Lower leg skin (tissue), 4 donors: ENCODE measurements at regions not wholly inside any gene's neighbourhood (a gene's known extent, or its start where the extent isn't known, plus 50 kb on each side); places are given as distances from the start of the nearest gene placed in this dataset.
"Not testable (repeated sequence)": the region's sequence is repeated elsewhere in the genome, so short reads cannot be mapped to it uniquely, and the experiment has no call there.

Experiments
- DNase-seq, 2 donors: peaks; one replicate each; pipeline ENCODE4 v3.0.0-alpha.2; 2019; ENCODE audit warnings: low spot score in 2 of 2
- H3K4me3 ChIP-seq: fragments of 200-600 bp; sonication (generic); 2 replicates; pipeline ENCODE4 v1.5.1; 2017; ENCODE audit warnings: mild to moderate bottlenecking, low read depth; ENCODE audit not compliant: poor library complexity, severe bottlenecking
- POLR2A ChIP-seq, 2 donors: fragments of 450-650 bp; IDR thresholded peaks; one replicate each; pipeline ENCODE4 v1.6.1; 2016 to 2017; ENCODE audit warnings: antibody characterized with exemption in 2 of 2, mild to moderate bottlenecking in 1 of 2, moderate library complexity in 1 of 2
- WGBS, 2 donors: methylation state at CpG; one replicate each; pipeline ENCODE4 v1.1.5; 2018; 5-methylcytosine and 5-hydroxymethylcytosine counted together
- intact Hi-C: fragments of 100-400 bp; cut with DNase I; formaldehyde crosslinking; loops from one replicate; pipeline ENCODE4 v1.15.0; 2023; ENCODE audit warnings: low total_unique reads
- TF ChIP-seq, protein P1 (sequence below), 3 donors: fragments of 450-650 bp; IDR thresholded peaks; one replicate each; pipeline ENCODE4 v1.5.1; 2016; ENCODE audit warnings: antibody characterized with exemption in 3 of 3, mild to moderate bottlenecking in 3 of 3, moderate library complexity in 2 of 3

DNA sequence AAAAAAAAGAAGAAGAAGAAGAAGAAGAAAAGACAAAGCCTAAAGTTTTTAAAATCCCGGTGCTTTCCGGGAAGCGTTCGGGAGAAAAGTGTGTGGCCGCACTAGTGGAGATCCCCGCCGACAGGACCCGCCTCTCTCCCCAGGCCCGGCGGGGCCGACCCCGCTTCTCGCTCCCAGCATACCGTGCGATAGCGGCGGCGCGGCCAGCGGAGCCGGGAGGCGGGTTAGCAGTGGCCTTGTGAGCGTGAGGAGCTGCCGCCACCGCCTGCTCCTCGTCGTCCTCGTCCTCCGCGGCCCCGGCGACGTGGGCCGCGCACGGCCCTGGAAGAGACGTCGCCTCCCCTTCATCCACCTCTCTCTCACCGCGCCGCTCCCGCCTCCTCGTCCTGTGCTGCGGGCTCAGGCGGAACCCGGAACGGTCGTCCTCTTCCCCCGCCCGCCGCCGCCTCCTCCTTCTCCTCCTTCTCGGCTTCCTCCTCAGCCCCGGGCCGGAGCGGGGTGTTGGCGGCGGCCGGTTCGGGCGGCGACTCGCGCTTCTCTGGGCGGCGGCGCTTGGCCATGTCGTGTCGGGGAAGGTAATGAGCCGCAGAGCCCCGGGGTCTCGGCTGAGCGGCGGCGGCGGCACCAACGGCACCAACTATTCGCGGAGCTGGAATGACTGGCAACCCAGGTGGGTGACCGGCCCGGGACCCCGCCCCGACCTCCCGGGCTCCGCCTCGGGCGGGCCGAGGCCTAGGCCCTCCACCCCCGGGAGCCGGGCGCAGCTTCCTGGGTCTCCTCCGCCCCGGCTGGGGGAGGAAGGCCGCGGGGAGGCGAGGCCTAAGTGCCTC is 62.6 kb upstream of the CDR2 start:
- DNase-seq: peak; percentile 54 to 94
- intact Hi-C loops: not testable (repeated sequence)
- H3K4me3 ChIP-seq: peak overlapping the region; percentile 84
- 0% methylated on average over 47 to 74 of the region's 96 CpGs for WGBS, 2 donors

DNA sequence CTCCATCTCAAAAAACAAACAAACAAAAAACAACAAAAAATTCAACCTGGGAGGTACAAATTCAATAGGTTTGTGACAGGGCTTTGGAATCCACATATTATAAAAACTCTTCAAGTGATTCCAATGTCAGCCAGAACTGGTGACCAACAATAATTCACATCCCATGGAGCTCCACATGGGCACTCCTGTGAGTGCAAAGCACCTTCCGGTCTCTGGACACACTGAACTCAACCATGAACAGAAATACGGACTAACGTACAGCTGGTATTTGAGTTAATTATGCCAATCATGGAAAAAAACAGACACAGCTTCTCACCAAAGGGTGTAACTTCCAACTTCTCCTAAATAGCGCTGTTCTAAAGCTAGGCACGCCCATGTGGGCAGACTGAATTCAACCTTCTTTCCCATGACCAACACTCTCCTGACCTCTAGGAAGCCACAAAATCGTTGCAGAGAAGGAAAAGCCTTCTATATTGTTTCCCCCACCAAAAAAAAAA is 62.0 kb upstream of the CDR2 start:
- intact Hi-C loops, DNase-seq, H3K4me3 ChIP-seq: not testable (repeated sequence)
- 0% methylated on average over 1 of the region's 6 CpGs; no CpG with 5 or more reads in 1 of the 2 donors for WGBS, 2 donors

DNA sequence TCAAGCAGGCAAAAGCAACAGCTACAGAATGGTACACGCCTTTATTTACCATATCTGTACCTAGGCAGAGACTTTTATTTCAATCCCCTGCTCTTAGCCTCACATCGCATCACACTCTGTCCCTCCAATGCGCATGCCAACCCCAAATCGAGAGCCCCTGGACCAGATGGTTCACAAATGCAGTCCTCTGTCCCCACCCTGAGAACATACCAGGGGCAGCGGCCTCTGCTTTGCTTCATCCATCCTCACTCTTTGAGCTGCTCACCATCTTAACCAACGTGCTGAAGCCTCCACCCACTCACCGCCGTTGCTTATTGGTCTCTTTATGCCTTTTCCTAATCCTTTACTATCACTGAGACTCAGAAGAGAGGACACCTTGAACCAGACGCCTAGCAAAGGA is 56.9 kb upstream of the CDR2 start:
- H3K4me3 ChIP-seq, intact Hi-C loops: not testable (repeated sequence)
- WGBS, 2 donors: 85 to 90% methylated on average over 9 of the region's 9 CpGs
- DNase-seq: peak in 1 of 2 donors; percentile 61

DNA sequence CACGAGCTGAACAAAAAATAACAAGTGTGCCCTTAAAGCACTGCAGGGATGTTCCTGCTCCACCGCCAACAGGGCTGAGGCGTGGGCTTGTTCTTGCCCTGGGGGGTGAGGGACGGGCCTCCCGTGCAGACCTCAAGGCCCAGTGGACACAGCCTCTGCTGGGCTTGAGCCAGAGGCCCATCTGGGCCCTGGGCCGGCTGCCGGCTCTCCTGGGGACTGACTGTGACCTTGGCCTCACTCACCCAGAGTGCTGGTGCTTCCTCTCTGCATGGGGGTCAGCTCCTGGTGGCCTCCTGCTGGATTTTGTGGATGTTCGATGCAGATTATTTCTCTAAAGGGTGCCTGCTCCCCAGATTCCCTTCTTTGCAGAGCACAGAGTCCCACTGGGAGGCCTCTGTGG is 54.2 kb upstream of the CDR2 start:
- intact Hi-C loops: no loop called here
- H3K4me3 ChIP-seq: no peak overlapping the region
- 66 to 67% methylated on average over 8 of the region's 8 CpGs for whole genome bisulfite sequencing, 2 donors
- TF ChIP-seq, protein P1, sequence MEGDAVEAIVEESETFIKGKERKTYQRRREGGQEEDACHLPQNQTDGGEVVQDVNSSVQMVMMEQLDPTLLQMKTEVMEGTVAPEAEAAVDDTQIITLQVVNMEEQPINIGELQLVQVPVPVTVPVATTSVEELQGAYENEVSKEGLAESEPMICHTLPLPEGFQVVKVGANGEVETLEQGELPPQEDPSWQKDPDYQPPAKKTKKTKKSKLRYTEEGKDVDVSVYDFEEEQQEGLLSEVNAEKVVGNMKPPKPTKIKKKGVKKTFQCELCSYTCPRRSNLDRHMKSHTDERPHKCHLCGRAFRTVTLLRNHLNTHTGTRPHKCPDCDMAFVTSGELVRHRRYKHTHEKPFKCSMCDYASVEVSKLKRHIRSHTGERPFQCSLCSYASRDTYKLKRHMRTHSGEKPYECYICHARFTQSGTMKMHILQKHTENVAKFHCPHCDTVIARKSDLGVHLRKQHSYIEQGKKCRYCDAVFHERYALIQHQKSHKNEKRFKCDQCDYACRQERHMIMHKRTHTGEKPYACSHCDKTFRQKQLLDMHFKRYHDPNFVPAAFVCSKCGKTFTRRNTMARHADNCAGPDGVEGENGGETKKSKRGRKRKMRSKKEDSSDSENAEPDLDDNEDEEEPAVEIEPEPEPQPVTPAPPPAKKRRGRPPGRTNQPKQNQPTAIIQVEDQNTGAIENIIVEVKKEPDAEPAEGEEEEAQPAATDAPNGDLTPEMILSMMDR (IDR thresholded peaks at IDR 0.05): no peak
- no peak for TF ChIP-seq POLR2A (IDR thresholded peaks at IDR 0.05)
- DNase-seq: peak in 1 of 2 donors; percentile 70

GRCh38 chr16:22427556-22427955 is 53.1 kb upstream of the CDR2 start:
- WGBS, 2 donors: 89 to 90% methylated on average over 10 of the region's 10 CpGs

DNA sequence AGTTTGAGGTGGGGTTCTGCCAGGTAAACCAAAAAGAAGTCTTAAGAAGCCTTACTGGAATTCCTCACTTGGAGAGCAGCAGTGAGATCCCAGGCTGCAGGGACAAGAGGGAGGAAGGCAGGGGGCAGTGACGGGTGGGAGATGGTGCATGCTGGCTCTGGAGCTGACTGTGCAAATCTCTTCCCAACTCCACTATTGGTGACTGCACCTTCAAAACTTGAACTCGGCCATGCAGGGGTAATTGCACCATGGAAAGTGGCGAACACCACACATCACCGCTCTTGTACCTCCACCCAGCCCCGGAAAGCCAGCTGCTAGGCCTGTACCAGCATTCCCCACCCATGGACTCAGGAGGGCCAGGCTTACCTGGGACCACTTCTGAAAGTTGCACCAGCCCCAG is 51.4 kb upstream of the CDR2 start:
- 52 to 70% methylated on average over 5 of the region's 5 CpGs for WGBS, 2 donors
- peak in 1 of 2 donors; percentile 73 for DNase-seq
- H3K4me3 ChIP-seq: no peak overlapping the region
- intact Hi-C loops: no loop called here
- TF ChIP-seq, protein P1 (IDR thresholded peaks at IDR 0.05): no peak
- TF ChIP-seq POLR2A (IDR thresholded peaks at IDR 0.05): no peak

More at GRCh38 chr16:22427556-22427955, 53.1 kb upstream of the CDR2 start:
- H3K4me3 ChIP-seq: no peak overlapping the region
- peak in 1 of 2 donors; percentile 61 for DNase-seq
- intact Hi-C loops: no loop called here
- TF ChIP-seq POLR2A (IDR thresholded peaks at IDR 0.05): no peak
- TF ChIP-seq, protein P1 (IDR thresholded peaks at IDR 0.05): no peak

GRCh38 chr16:22425036-22425801 is 50.8 kb upstream of the CDR2 start:
- TF ChIP-seq POLR2A (IDR thresholded peaks at IDR 0.05): no peak
- TF ChIP-seq, protein P1 (IDR thresholded peaks at IDR 0.05): no peak
- no peak overlapping the region for H3K4me3 ChIP-seq
- DNase-seq: peak; percentile 36 to 87
- WGBS, 2 donors: 32 to 48% methylated on average over 12 to 20 of the region's 26 CpGs
- intact Hi-C loops: no loop called here
